Astrocyte (in vitro differentiated cells and primary cell): ENCODE measurements at regions not wholly inside any gene's neighbourhood (a gene's known extent, or its start where the extent isn't known, plus 50 kb on each side); places are given as distances from the start of the nearest gene placed in this dataset.
"Not testable (repeated sequence)": the region's sequence is repeated elsewhere in the genome, so short reads cannot be mapped to it uniquely, and the experiment has no call there.

Experiments
- DNase-seq: peaks from one replicate; pipeline ENCODE4 v3.0.0-alpha.2; 2010; ENCODE audit warnings: low read depth
- FAIRE-seq: peaks from 2 replicates; lab custom pipeline; 2011; peaks lifted over from hg19 to GRCh38; lab: Jason Lieb, UNC
- H2AFZ ChIP-seq: 2 replicates; pipeline ENCODE4 v1.6.0; 2012; ENCODE audit warnings: low read depth, low read length, inconsistent platforms
- H3K27ac ChIP-seq: 2 replicates; pipeline ENCODE4 v1.5.1; 2011; ENCODE audit warnings: low read depth, low read length, inconsistent platforms
- H3K27me3 ChIP-seq: 2 replicates; pipeline ENCODE4 v1.6.0; 2011; ENCODE audit warnings: low read length, inconsistent platforms; ENCODE audit not compliant: insufficient read depth
- H3K36me3 ChIP-seq: 2 replicates; pipeline ENCODE4 v1.5.1; 2011; ENCODE audit warnings: low read length, inconsistent platforms; ENCODE audit not compliant: insufficient read depth
- H3K4me1 ChIP-seq: 2 replicates; pipeline ENCODE4 v1.5.1; 2011; ENCODE audit warnings: low read length, inconsistent platforms; ENCODE audit not compliant: insufficient read depth
- H3K4me2 ChIP-seq: 2 replicates; pipeline ENCODE4 v1.6.0; 2012; ENCODE audit warnings: low read length, inconsistent platforms
- H3K4me3 ChIP-seq: 2 replicates; pipeline ENCODE4 v1.5.1; 2011; ENCODE audit warnings: low read depth, mild to moderate bottlenecking, low read length, inconsistent platforms; ENCODE audit not compliant: insufficient read depth
- H3K79me2 ChIP-seq: 2 replicates; pipeline ENCODE4 v1.6.0; 2012; ENCODE audit warnings: mild to moderate bottlenecking, low read length, inconsistent platforms; ENCODE audit not compliant: insufficient read depth
- H3K9ac ChIP-seq: 2 replicates; pipeline ENCODE4 v1.6.0; 2012; ENCODE audit warnings: mild to moderate bottlenecking, low read length, inconsistent platforms
- H3K9me3 ChIP-seq: 2 replicates; pipeline ENCODE4 v1.5.1; 2012; ENCODE audit warnings: low read depth, mild to moderate bottlenecking, low read length, inconsistent platforms; ENCODE audit not compliant: insufficient read depth
- H4K20me1 ChIP-seq: 2 replicates; pipeline ENCODE4 v1.6.0; 2012; ENCODE audit warnings: low read length, inconsistent platforms; ENCODE audit not compliant: insufficient read depth
- H3K27ac Mint-ChIP-seq: one replicate; pipeline ENCODE4 v1.8.0; 2021; ENCODE audit warnings: mild to moderate bottlenecking, mixed read lengths; ENCODE audit not compliant: unreplicated experiment
- H3K27me3 Mint-ChIP-seq: one replicate; pipeline ENCODE4 v1.8.0; 2021; ENCODE audit warnings: low read depth, mixed read lengths; ENCODE audit not compliant: unreplicated experiment
- H3K36me3 Mint-ChIP-seq: one replicate; pipeline ENCODE4 v1.8.0; 2021; ENCODE audit warnings: low read depth, mixed read lengths; ENCODE audit not compliant: unreplicated experiment
- H3K4me1 Mint-ChIP-seq: one replicate; pipeline ENCODE4 v1.8.0; 2021; ENCODE audit warnings: low read depth, mixed read lengths; ENCODE audit not compliant: unreplicated experiment
- H3K4me3 Mint-ChIP-seq: one replicate; pipeline ENCODE4 v1.8.0; 2021; ENCODE audit warnings: mild to moderate bottlenecking, moderate library complexity, mixed read lengths; ENCODE audit not compliant: unreplicated experiment
- H3K9me3 Mint-ChIP-seq: one replicate; pipeline ENCODE4 v1.8.0; 2021; ENCODE audit warnings: mild to moderate bottlenecking, mixed read lengths; ENCODE audit not compliant: unreplicated experiment
- EZH2 ChIP-seq: IDR thresholded peaks from 2 replicates; pipeline ENCODE4 v1.6.1; 2012; ENCODE audit warnings: mild to moderate bottlenecking, low read length, inconsistent platforms; ENCODE audit not compliant: insufficient read depth
- TF ChIP-seq, protein P1 (sequence below): IDR thresholded peaks from 2 replicates; pipeline ENCODE4 v1.5.1; 2011; ENCODE audit warnings: low read depth, mild to moderate bottlenecking, inconsistent platforms, low read length, moderate library complexity; ENCODE audit not compliant: insufficient read depth

DNA sequence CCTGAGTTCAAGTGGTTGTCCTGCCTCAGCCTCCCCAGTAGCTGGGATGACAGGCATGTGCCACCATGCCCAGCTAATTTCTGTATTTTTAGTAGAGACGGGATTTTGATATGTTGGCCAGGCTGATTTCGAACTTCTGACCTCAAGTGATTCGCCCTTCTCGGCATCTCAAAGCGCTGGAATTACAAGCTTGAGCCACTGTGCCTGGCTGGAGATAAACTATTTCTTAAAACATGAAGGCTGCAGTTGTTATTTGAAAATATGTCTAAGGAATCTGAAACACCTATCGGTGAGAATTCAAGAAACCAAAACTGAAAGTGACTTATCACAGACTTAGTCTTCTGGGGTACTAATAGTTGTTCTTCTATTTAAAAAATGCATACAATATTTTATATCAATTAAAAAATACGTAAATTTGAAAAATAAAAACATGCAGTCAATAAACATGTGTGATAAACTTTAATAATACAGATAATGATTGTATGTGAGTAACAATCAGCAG is 176.9 kb upstream of the PRSS58 start:
- Mint-ChIP-seq H3K9me3 (peaks cover 3% of the 10 kb centered on the region), H3K4me1 (peaks cover 17% of the 10 kb centered on the region)
- TF ChIP-seq EZH2 = no peak
- TF ChIP-seq, protein P1, sequence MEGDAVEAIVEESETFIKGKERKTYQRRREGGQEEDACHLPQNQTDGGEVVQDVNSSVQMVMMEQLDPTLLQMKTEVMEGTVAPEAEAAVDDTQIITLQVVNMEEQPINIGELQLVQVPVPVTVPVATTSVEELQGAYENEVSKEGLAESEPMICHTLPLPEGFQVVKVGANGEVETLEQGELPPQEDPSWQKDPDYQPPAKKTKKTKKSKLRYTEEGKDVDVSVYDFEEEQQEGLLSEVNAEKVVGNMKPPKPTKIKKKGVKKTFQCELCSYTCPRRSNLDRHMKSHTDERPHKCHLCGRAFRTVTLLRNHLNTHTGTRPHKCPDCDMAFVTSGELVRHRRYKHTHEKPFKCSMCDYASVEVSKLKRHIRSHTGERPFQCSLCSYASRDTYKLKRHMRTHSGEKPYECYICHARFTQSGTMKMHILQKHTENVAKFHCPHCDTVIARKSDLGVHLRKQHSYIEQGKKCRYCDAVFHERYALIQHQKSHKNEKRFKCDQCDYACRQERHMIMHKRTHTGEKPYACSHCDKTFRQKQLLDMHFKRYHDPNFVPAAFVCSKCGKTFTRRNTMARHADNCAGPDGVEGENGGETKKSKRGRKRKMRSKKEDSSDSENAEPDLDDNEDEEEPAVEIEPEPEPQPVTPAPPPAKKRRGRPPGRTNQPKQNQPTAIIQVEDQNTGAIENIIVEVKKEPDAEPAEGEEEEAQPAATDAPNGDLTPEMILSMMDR = no peak

GRCh38 chr7:142434133-142434532 is 176.3 kb upstream of the PRSS58 start:
- H3K4me1 ChIP-seq, H3K9ac ChIP-seq, H3K27me3 Mint-ChIP-seq, H3K4me3 Mint-ChIP-seq, H3K9me3 Mint-ChIP-seq, H3K36me3 ChIP-seq, H3K4me3 ChIP-seq, H3K27me3 ChIP-seq, H3K36me3 Mint-ChIP-seq, H3K27ac Mint-ChIP-seq, H3K9me3 ChIP-seq, H4K20me1 ChIP-seq, H2AFZ ChIP-seq, FAIRE-seq, H3K27ac ChIP-seq, H3K79me2 ChIP-seq, H3K4me2 ChIP-seq, DNase-seq: not testable (repeated sequence)
- H3K4me1 Mint-ChIP-seq = peaks cover 13% of the 10 kb centered on the region

More for the DNA sequence above, 176.9 kb upstream of the PRSS58 start:
- no peak overlapping the region for H3K4me3 ChIP-seq
- H3K36me3 Mint-ChIP-seq = no peaks in the 10 kb centered on the region
- no peak overlapping the region for H3K27ac ChIP-seq
- H2AFZ ChIP-seq = no peak overlapping the region
- H3K4me3 Mint-ChIP-seq = no peak overlapping the region
- H3K9me3 ChIP-seq = no peaks in the 10 kb centered on the region
- no peaks in the 10 kb centered on the region for H3K79me2 ChIP-seq
- no peaks in the 10 kb centered on the region for H3K27me3 ChIP-seq
- H3K9ac ChIP-seq = no peak overlapping the region
- peaks cover 5% of the 10 kb centered on the region for H3K4me1 ChIP-seq
- FAIRE-seq = no peak
- H3K4me2 ChIP-seq = no peak overlapping the region
- H3K36me3 ChIP-seq = no peaks in the 10 kb centered on the region
- no peak for DNase-seq
- H4K20me1 ChIP-seq = no peaks in the 10 kb centered on the region
- H3K27ac Mint-ChIP-seq = no peak overlapping the region
- H3K27me3 Mint-ChIP-seq = no peaks in the 10 kb centered on the region

DNA sequence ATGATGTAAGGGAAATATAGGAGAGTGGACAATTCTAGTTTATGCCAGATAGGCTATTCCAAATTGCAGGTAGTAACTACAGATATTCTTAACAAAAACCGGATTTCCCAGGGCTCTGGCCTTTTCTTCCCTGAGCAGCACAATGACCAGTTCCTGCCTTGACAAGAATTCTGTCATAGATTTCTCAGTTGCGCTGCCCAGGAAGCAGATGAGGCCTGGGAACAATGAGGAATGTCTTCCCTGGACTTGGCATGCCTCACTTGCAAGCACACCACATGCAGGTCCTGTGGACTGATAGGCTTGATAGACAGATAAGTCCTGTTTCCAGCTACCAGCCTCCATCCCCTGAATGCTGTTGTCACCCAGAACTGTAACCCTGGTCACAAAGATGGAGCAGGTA is 174.5 kb upstream of the PRSS58 start:
- H3K27ac Mint-ChIP-seq = no peak overlapping the region
- Histone ChIP-seq H3K4me1 (no peaks in the 10 kb centered on the region), H3K4me2 (no peak overlapping the region), H3K9ac (no peak overlapping the region), H3K36me3 (no peaks in the 10 kb centered on the region), H3K9me3 (no peaks in the 10 kb centered on the region), H3K4me3 (no peak overlapping the region), H2AFZ (no peak overlapping the region), H3K79me2 (no peaks in the 10 kb centered on the region), H3K27me3 (no peaks in the 10 kb centered on the region), H4K20me1 (no peaks in the 10 kb centered on the region), H3K27ac (no peak overlapping the region)
- H3K4me3 Mint-ChIP-seq = no peak overlapping the region
- FAIRE-seq (no peak), DNase-seq (no peak)
- H3K27me3 Mint-ChIP-seq = no peaks in the 10 kb centered on the region
- H3K36me3 Mint-ChIP-seq = no peaks in the 10 kb centered on the region
- TF ChIP-seq, protein P1 = no peak
- TF ChIP-seq EZH2 = no peak
- H3K4me1 Mint-ChIP-seq = peaks cover 7% of the 10 kb centered on the region
- H3K9me3 Mint-ChIP-seq = no peaks in the 10 kb centered on the region
